Neural progenitor cell (in vitro differentiated cells): ENCODE measurements at regions not wholly inside any gene's neighbourhood (a gene's known extent, or its start where the extent isn't known, plus 50 kb on each side); places are given as distances from the start of the nearest gene placed in this dataset.

ENCODE experiments used
- EZH2 ChIP-seq: fragments of 200-600 bp; sonication (generic); IDR thresholded peaks from 2 replicates; pipeline ENCODE4 v1.6.1; 2017; ENCODE audit warnings: antibody characterized with exemption, mild to moderate bottlenecking, moderate library complexity
- EZH2phosphoT487 ChIP-seq: fragments of 200-600 bp; sonication (generic); IDR thresholded peaks from 2 replicates; pipeline ENCODE4 v1.6.1; 2017; ENCODE audit warnings: antibody characterized with exemption
- TF ChIP-seq, protein P1 (sequence below): fragments of 200-600 bp; sonication (generic); IDR thresholded peaks from 2 replicates; pipeline ENCODE4 v1.5.1; 2017; ENCODE audit warnings: antibody characterized with exemption, mild to moderate bottlenecking

DNA sequence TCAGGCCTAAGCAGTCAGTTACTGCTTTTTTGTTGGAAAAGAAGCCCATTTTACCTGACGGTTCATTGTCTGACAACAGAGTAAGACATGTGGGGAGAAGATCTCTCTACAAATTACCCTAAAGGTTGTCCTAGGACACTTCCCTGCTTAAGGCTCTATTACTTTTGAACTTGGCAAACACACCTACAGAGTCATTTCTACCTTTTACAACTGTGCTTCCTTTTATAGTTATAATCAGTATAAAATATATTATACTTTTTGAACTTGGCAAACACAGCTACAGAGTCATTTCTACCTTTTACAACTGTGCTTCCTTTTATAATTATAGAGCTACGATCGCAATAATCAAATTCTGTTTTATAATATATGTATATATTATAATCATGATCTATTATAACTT, 215.0 kb downstream of the TPRG1 start:
- TF ChIP-seq, protein P1, sequence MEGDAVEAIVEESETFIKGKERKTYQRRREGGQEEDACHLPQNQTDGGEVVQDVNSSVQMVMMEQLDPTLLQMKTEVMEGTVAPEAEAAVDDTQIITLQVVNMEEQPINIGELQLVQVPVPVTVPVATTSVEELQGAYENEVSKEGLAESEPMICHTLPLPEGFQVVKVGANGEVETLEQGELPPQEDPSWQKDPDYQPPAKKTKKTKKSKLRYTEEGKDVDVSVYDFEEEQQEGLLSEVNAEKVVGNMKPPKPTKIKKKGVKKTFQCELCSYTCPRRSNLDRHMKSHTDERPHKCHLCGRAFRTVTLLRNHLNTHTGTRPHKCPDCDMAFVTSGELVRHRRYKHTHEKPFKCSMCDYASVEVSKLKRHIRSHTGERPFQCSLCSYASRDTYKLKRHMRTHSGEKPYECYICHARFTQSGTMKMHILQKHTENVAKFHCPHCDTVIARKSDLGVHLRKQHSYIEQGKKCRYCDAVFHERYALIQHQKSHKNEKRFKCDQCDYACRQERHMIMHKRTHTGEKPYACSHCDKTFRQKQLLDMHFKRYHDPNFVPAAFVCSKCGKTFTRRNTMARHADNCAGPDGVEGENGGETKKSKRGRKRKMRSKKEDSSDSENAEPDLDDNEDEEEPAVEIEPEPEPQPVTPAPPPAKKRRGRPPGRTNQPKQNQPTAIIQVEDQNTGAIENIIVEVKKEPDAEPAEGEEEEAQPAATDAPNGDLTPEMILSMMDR: no peak
- TF ChIP-seq EZH2phosphoT487: no peak
- no peak for TF ChIP-seq EZH2
